ENCODE measurements at regions not wholly inside any gene's neighbourhood (a gene's known extent, or its start where the extent isn't known, plus 50 kb on each side); places are given as distances from the start of the nearest gene placed in this dataset.
A peak's percentile ranks its signal among the peaks of the same experiment; 100 is the strongest.

GRCh38 chr10:2665772-2666171, 401.6 kb upstream of the PFKP start:
- ATAC-seq = no peak
- Mint-ChIP-seq H3K36me3 (peaks cover 19% of the 10 kb centered on the region), H3K4me3 (no peak overlapping the region), H3K27me3 (ENCODE audit: low read depth) (no peaks in the 10 kb centered on the region), H3K4me1 (peaks cover 14% of the 10 kb centered on the region), H3K27ac (no peak overlapping the region), H3K9me3 (peaks cover 28% of the 10 kb centered on the region)
- ChIA-PET CTCF (no interaction called here), POLR2A (no interaction called here)
- DNase-seq (ENCODE audit: low spot score) = no peak
- no peak for TF ChIP-seq ZSCAN18 (CRISPR knock-in tag; IDR thresholded peaks at IDR 0.05)

- Mint-ChIP-seq H3K36me3 (peaks cover 10% of the 10 kb centered on the region), H3K4me1 (peaks cover 11% of the 10 kb centered on the region), H3K27me3 (ENCODE audit: low read depth) (no peaks in the 10 kb centered on the region), H3K4me3 (no peak overlapping the region), H3K27ac (no peak overlapping the region), H3K9me3 (peaks cover 13% of the 10 kb centered on the region)
- POLR2A ChIA-PET = no interaction called here
- CTCF ChIA-PET = no interaction called here
- no peak for DNase-seq (ENCODE audit: low spot score)
- peak; percentile 56 for ATAC-seq
- TF ChIP-seq CTCF (IDR thresholded peaks at IDR 0.05) = no peak
These were observed 407.1 kb upstream of the PFKP start for GRCh38 chr10:2660276-2660675.

GRCh38 chr10:2659660-2660209, 407.6 kb upstream of the PFKP start:
- ChIA-PET POLR2A (no interaction called here), CTCF (no interaction called here)
- peaks cover 11% of the 10 kb centered on the region for H3K4me1 Mint-ChIP-seq
- no peak overlapping the region for H3K4me3 Mint-ChIP-seq
- H3K27me3 Mint-ChIP-seq (ENCODE audit: low read depth) = no peaks in the 10 kb centered on the region
- H3K36me3 Mint-ChIP-seq = peaks cover 4% of the 10 kb centered on the region; the same call in 1 of the 2 replicates
- H3K27ac Mint-ChIP-seq = no peak overlapping the region
- ATAC-seq (no peak), DNase-seq (ENCODE audit: low spot score) (no peak)
- H3K9me3 Mint-ChIP-seq = peaks cover 8% of the 10 kb centered on the region
- no peak for TF ChIP-seq ZNF263 (CRISPR knock-in tag; IDR thresholded peaks at IDR 0.05; ENCODE audit: low read depth)
- no peak for TF ChIP-seq OVOL2 (CRISPR knock-in tag; IDR thresholded peaks at IDR 0.05; ENCODE audit: borderline replicate concordance)
- TF ChIP-seq PRRX2 (CRISPR knock-in tag; IDR thresholded peaks at IDR 0.05) = no peak
- no peak for TF ChIP-seq JAZF1 (CRISPR knock-in tag; IDR thresholded peaks at IDR 0.05)
- TF ChIP-seq GRHL2 (CRISPR knock-in tag; IDR thresholded peaks at IDR 0.05; ENCODE audit: insufficient replicate concordance, severe bottlenecking) = no peak

GRCh38 chr10:2658780-2659179, 408.6 kb upstream of the PFKP start:
- no peak for TF ChIP-seq RORB (CRISPR knock-in tag; IDR thresholded peaks at IDR 0.05)
- no peak for TF ChIP-seq PRRX2 (CRISPR knock-in tag; IDR thresholded peaks at IDR 0.05)
- no peak for TF ChIP-seq ZNF423 (CRISPR knock-in tag; IDR thresholded peaks at IDR 0.05)
- TF ChIP-seq JUN (CRISPR knock-in tag; IDR thresholded peaks at IDR 0.05) = no peak
- no peak for TF ChIP-seq E2F4 (CRISPR knock-in tag; IDR thresholded peaks at IDR 0.05; ENCODE audit: borderline replicate concordance, low read depth)
- no peak for TF ChIP-seq TP53 (CRISPR knock-in tag; IDR thresholded peaks at IDR 0.05)
- no peak for TF ChIP-seq ZSCAN18 (CRISPR knock-in tag; IDR thresholded peaks at IDR 0.05)
- no peak for TF ChIP-seq FOXP1 (CRISPR knock-in tag; IDR thresholded peaks at IDR 0.05; ENCODE audit: borderline replicate concordance)
- no peak for TF ChIP-seq ZBTB43 (CRISPR knock-in tag; IDR thresholded peaks at IDR 0.05)
- TF ChIP-seq KAT7 (CRISPR knock-in tag; IDR thresholded peaks at IDR 0.05; ENCODE audit: borderline replicate concordance) = no peak
- no peak for TF ChIP-seq RELA (CRISPR knock-in tag; IDR thresholded peaks at IDR 0.05; ENCODE audit: borderline replicate concordance)
- no peak for TF ChIP-seq SP1 (CRISPR knock-in tag; conservative IDR thresholded peaks at IDR 0.05)
- H3K9me3 Mint-ChIP-seq = no peaks in the 10 kb centered on the region
- no peaks in the 10 kb centered on the region for H3K27me3 Mint-ChIP-seq (ENCODE audit: low read depth)
- H3K36me3 Mint-ChIP-seq = no peaks in the 10 kb centered on the region
- H3K4me1 Mint-ChIP-seq = peaks cover 11% of the 10 kb centered on the region
- DNase-seq (ENCODE audit: low spot score) = no peak
- H3K27ac Mint-ChIP-seq = no peak overlapping the region
- ChIA-PET CTCF (no interaction called here), POLR2A (no interaction called here)
- no peak for ATAC-seq
- no peak overlapping the region for H3K4me3 Mint-ChIP-seq
